ENCODE measurements at regions not wholly inside any gene's neighbourhood (a gene's known extent, or its start where the extent isn't known, plus 50 kb on each side); places are given as distances from the start of the nearest gene placed in this dataset.

DNA sequence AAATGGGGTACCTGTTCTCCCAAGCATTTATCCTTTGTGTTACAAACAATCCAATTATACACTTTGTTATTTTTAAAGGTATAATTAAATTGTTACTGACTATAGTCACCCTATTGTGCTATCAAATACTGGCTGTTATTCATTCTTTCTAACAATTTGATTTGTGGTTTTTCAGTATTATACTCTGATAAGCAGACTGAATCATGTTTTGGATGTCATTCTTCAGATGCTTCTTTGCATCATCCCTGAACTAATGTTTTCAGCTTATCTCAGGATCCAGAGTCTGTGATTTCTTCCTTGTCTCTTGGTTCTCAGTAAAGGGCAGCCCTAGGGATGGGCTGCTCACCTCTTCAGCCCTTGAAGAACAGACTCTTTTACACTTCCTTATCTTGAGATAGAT lies 177.8 kb upstream of the SGCD start:
- TF ChIP-seq CTCF (IDR thresholded peaks at IDR 0.05 in 8 of 11, conservative IDR thresholded peaks at IDR 0.05 in 3 of 11): no peak
- no peak for TF ChIP-seq POLR2A (IDR thresholded peaks at IDR 0.05)

Measured in spleen (tissue), 7 donors.